H9 (cell line): ENCODE measurements at regions not wholly inside any gene's neighbourhood (a gene's known extent, or its start where the extent isn't known, plus 50 kb on each side); places are given as distances from the start of the nearest gene placed in this dataset.

ENCODE experiments used
- DNase-seq: peaks from one replicate; pipeline ENCODE4 v3.0.0-alpha.2; 2017
- H2AFZ ChIP-seq: one replicate; pipeline ENCODE4 v1.6.1; 2013; ENCODE audit warnings: mild to moderate bottlenecking, low read length, control low read depth, moderate library complexity
- H2AK5ac ChIP-seq: 2 replicates; pipeline ENCODE4 v1.6.1; 2013; ENCODE audit warnings: low read length, control low read depth, mixed read lengths; ENCODE audit not compliant: insufficient read length
- H2BK120ac ChIP-seq: one replicate; pipeline ENCODE4 v1.6.1; 2013; ENCODE audit warnings: low read depth, mild to moderate bottlenecking, low read length, control low read depth, inconsistent platforms; ENCODE audit not compliant: poor library complexity, severe bottlenecking
- H2BK12ac ChIP-seq: 2 replicates; pipeline ENCODE4 v1.6.1; 2013; ENCODE audit warnings: low read length, control low read depth, mixed read lengths, low read depth; ENCODE audit not compliant: insufficient read length
- H2BK15ac ChIP-seq: 2 replicates; pipeline ENCODE4 v1.6.1; 2013; ENCODE audit warnings: low read depth, low read length, control low read depth
- H2BK20ac ChIP-seq: one replicate; pipeline ENCODE4 v1.6.1; 2013; ENCODE audit warnings: low read depth, mild to moderate bottlenecking, low read length, control low read depth, inconsistent platforms; ENCODE audit not compliant: poor library complexity, severe bottlenecking
- H2BK5ac ChIP-seq: 2 replicates; pipeline ENCODE4 v1.6.1; 2013; ENCODE audit warnings: low read length, control low read depth, mixed read lengths; ENCODE audit not compliant: insufficient read length
- H3K14ac ChIP-seq: 2 replicates; pipeline ENCODE4 v1.6.1; 2013; ENCODE audit warnings: low read length, control low read depth; ENCODE audit not compliant: insufficient read depth
- H3K18ac ChIP-seq: 2 replicates; pipeline ENCODE4 v1.6.1; 2013; ENCODE audit warnings: low read depth, mild to moderate bottlenecking, mixed read lengths, low read length, control low read depth; ENCODE audit not compliant: insufficient read length
- H3K23ac ChIP-seq: 2 replicates; pipeline ENCODE4 v1.6.1; 2013; ENCODE audit warnings: low read length, control low read depth, mixed read lengths, low read depth; ENCODE audit not compliant: insufficient read length
- H3K23me2 ChIP-seq: 2 replicates; pipeline ENCODE4 v1.6.1; 2013; ENCODE audit warnings: low read depth, mild to moderate bottlenecking, mixed read lengths, low read length, control low read depth; ENCODE audit not compliant: insufficient read length, poor library complexity, severe bottlenecking
- H3K27ac ChIP-seq: 2 replicates; pipeline ENCODE4 v1.5.1; 2013; ENCODE audit warnings: low read length, control low read depth, mixed read lengths, low read depth; ENCODE audit not compliant: insufficient read length
- H3K27me3 ChIP-seq: 2 replicates; pipeline ENCODE4 v1.6.1; 2013; ENCODE audit warnings: low read length, control low read depth, inconsistent platforms; ENCODE audit not compliant: insufficient read depth
- H3K4ac ChIP-seq: 2 replicates; pipeline ENCODE4 v1.6.1; 2013; ENCODE audit warnings: low read depth, mild to moderate bottlenecking, control low read depth, inconsistent platforms, low read length, moderate library complexity
- H3K4me1 ChIP-seq: 2 replicates; pipeline ENCODE4 v1.6.1; 2013; ENCODE audit warnings: low read length, control low read depth, inconsistent platforms; ENCODE audit not compliant: insufficient read depth
- H3K4me2 ChIP-seq: 2 replicates; pipeline ENCODE4 v1.6.1; 2013; ENCODE audit warnings: low read length, control low read depth, mixed read lengths; ENCODE audit not compliant: insufficient read length, insufficient read depth
- H3K56ac ChIP-seq: 2 replicates; pipeline ENCODE4 v1.6.1; 2013; ENCODE audit warnings: low read depth, mild to moderate bottlenecking, mixed read lengths, low read length, control low read depth; ENCODE audit not compliant: insufficient read length
- H3K79me1 ChIP-seq: 2 replicates; pipeline ENCODE4 v1.6.1; 2013; ENCODE audit warnings: low read depth, mild to moderate bottlenecking, moderate library complexity, low read length, control low read depth, inconsistent platforms; ENCODE audit not compliant: insufficient read depth, poor library complexity, severe bottlenecking
- H3K79me2 ChIP-seq: 2 replicates; pipeline ENCODE4 v1.6.1; 2013; ENCODE audit warnings: low read length, control low read depth, inconsistent platforms; ENCODE audit not compliant: insufficient read depth
- H3K9ac ChIP-seq: 2 replicates; pipeline ENCODE4 v1.6.1; 2013; ENCODE audit warnings: low read length, control low read depth, mixed read lengths; ENCODE audit not compliant: insufficient read length; ENCODE audit errors: extremely low read depth
- H3K9me3 ChIP-seq: one replicate; pipeline ENCODE4 v1.6.1; 2013; ENCODE audit warnings: low read depth, low read length, inconsistent platforms; ENCODE audit not compliant: control insufficient read depth
- H3T11ph ChIP-seq: one replicate; pipeline ENCODE4 v1.6.1; 2013; ENCODE audit warnings: mild to moderate bottlenecking, low read length, control low read depth, inconsistent platforms
- H4K20me1 ChIP-seq: one replicate; pipeline ENCODE4 v1.6.1; 2013; ENCODE audit not compliant: control insufficient read depth, insufficient read length, insufficient read depth
- H4K5ac ChIP-seq: 2 replicates; pipeline ENCODE4 v1.6.1; 2013; ENCODE audit warnings: low read depth, mild to moderate bottlenecking, mixed read lengths, low read length, control low read depth; ENCODE audit not compliant: insufficient read length
- H4K8ac ChIP-seq: replicated peaks from 2 replicates; pipeline ENCODE4 v1.6.1; 2013; ENCODE audit warnings: low read length, control low read depth, mixed read lengths, low read depth; ENCODE audit not compliant: insufficient read length
- H4K91ac ChIP-seq: 2 replicates; pipeline ENCODE4 v1.6.1; 2013; ENCODE audit warnings: low read depth, mild to moderate bottlenecking, moderate library complexity, mixed read lengths, low read length, control low read depth; ENCODE audit not compliant: insufficient read length
- H3K27ac Mint-ChIP-seq, 3 experiments: 2 replicates in 2 of 3; 3 replicates in 1 of 3; pipeline ENCODE4 v1.8.0; 2020 to 2021; ENCODE audit warnings: mixed read lengths in 3 of 3, mild to moderate bottlenecking in 1 of 3, moderate library complexity in 1 of 3
- H3K27me3 Mint-ChIP-seq: 2 replicates; pipeline ENCODE4 v1.8.0; 2021; ENCODE audit warnings: low read depth, mild to moderate bottlenecking, moderate library complexity, mixed read lengths
- H3K36me3 Mint-ChIP-seq, 3 experiments: 2 replicates in 2 of 3; 3 replicates in 1 of 3; pipeline ENCODE4 v1.8.0; 2020 to 2021; ENCODE audit warnings: low read depth in 3 of 3, mixed read lengths in 3 of 3; ENCODE audit not compliant: insufficient read depth in 1 of 3
- H3K4me1 Mint-ChIP-seq, 2 experiments: 2 replicates each; pipeline ENCODE4 v1.8.0; 2020; ENCODE audit warnings: mixed read lengths in 2 of 2
- H3K4me3 Mint-ChIP-seq, 2 experiments: 2 replicates in 1 of 2; 3 replicates in 1 of 2; pipeline ENCODE4 v1.8.0; 2020 to 2021; ENCODE audit warnings: mild to moderate bottlenecking in 2 of 2, mixed read lengths in 2 of 2, moderate library complexity in 1 of 2
- H3K9me3 Mint-ChIP-seq, 2 experiments: 2 replicates in 1 of 2; 3 replicates in 1 of 2; pipeline ENCODE4 v1.8.0; 2020; ENCODE audit warnings: mild to moderate bottlenecking in 2 of 2, mixed read lengths in 2 of 2, moderate library complexity in 1 of 2
- CTCF ChIP-seq: fragments of 200-600 bp; sonication (generic); conservative IDR thresholded peaks from 3 replicates; pipeline ENCODE4 v1.8.0; 2021; ENCODE audit warnings: antibody characterized with exemption, mild to moderate bottlenecking
- WGBS: extraction: QIAGEN DNeasy Blood & Tissue Kit; methylation state at CpG from one replicate; pipeline ENCODE4 v1.1.7; 2013; ENCODE audit warnings: missing lambda C conversion rate, low lambda C conversion rate, mixed read lengths; ENCODE audit not compliant: insufficient read length; ENCODE audit errors: extremely low coverage; 5-methylcytosine and 5-hydroxymethylcytosine counted together

GRCh38 chr2:129721236-129721635 lies 258.2 kb upstream of the RAB6C start:
- TF ChIP-seq CTCF, result no peak
- WGBS, result no CpG with 5 or more reads among the region's 3 CpGs
- Histone ChIP-seq H4K20me1 (no peaks in the 10 kb centered on the region), H3K56ac (no peak overlapping the region), H3K9ac (no peak overlapping the region), H3K14ac (no peak overlapping the region), H4K5ac (no peak overlapping the region), H3K4ac (no peak overlapping the region), H2BK15ac (no peak overlapping the region), H2AFZ (no peak overlapping the region), H3K23ac (no peak overlapping the region), H3K27ac (no peak overlapping the region), H3K18ac (no peak overlapping the region), H2BK12ac (no peak overlapping the region), H3K79me1 (no peaks in the 10 kb centered on the region), H3K9me3 (no peaks in the 10 kb centered on the region), H3K79me2 (no peaks in the 10 kb centered on the region), H3K23me2 (no peaks in the 10 kb centered on the region), H3K27me3 (no peaks in the 10 kb centered on the region), H3T11ph (no peak overlapping the region), H2AK5ac (no peak overlapping the region), H4K8ac (no peak overlapping the region), H2BK120ac (no peak overlapping the region), H4K91ac (no peak overlapping the region), H2BK5ac (no peak overlapping the region), H2BK20ac (no peak overlapping the region), H3K4me1 (peaks cover 3% of the 10 kb centered on the region; the same call in 1 of the 2 replicates), H3K4me2 (no peak overlapping the region)
- H3K36me3 Mint-ChIP-seq, result no peaks in the 10 kb centered on the region; a peak in 1 of 7 replicates
- H3K27ac Mint-ChIP-seq, result no peak overlapping the region
- DNase-seq, result no peak
- peaks cover 25 to 28% of the 10 kb centered on the region in 2 experiments for H3K4me1 Mint-ChIP-seq
- no peaks in the 10 kb centered on the region; the same call in 1 of the 2 replicates for H3K27me3 Mint-ChIP-seq
- no peak overlapping the region for H3K4me3 Mint-ChIP-seq
- H3K9me3 Mint-ChIP-seq, result no peaks in the 10 kb centered on the region
